ENCODE measurements at regions not wholly inside any gene's neighbourhood (a gene's known extent, or its start where the extent isn't known, plus 50 kb on each side); places are given as distances from the start of the nearest gene placed in this dataset.

GRCh38 chr4:129364747-129365452 lies 268.9 kb downstream of the C4orf33 start:
- H3K27ac ChIP-seq: no peak overlapping the region
- no peak for TF ChIP-seq CTCF (conservative IDR thresholded peaks at IDR 0.05; ENCODE audit: low read depth, low read length)
- peaks cover 22% of the 10 kb centered on the region for H3K4me1 ChIP-seq (ENCODE audit: low read depth, poor library complexity, severe bottlenecking)
- H3K9ac ChIP-seq: no peak overlapping the region
- H3K4me3 ChIP-seq (IDR thresholded peaks at IDR 0.05; ENCODE audit: insufficient read depth, low read depth, low read length): no peak overlapping the region
- no peak overlapping the region for H2AFZ ChIP-seq (ENCODE audit: low read depth)
- H4K20me1 ChIP-seq (ENCODE audit: insufficient read depth): no peaks in the 10 kb centered on the region
- H3K36me3 ChIP-seq (ENCODE audit: insufficient read depth): no peaks in the 10 kb centered on the region
- H3K27me3 ChIP-seq (ENCODE audit: insufficient read depth, low read depth): no peaks in the 10 kb centered on the region
- H3K79me2 ChIP-seq (ENCODE audit: insufficient read depth, low read depth): no peaks in the 10 kb centered on the region
- H3K4me2 ChIP-seq: no peak overlapping the region

GRCh38 chr4:129369361-129370010 lies 273.5 kb downstream of the C4orf33 start:
- no peaks in the 10 kb centered on the region for H3K4me1 ChIP-seq (ENCODE audit: low read depth, poor library complexity, severe bottlenecking)
- no peak overlapping the region for H2AFZ ChIP-seq (ENCODE audit: low read depth)
- H3K27ac ChIP-seq: no peak overlapping the region
- TF ChIP-seq CTCF (conservative IDR thresholded peaks at IDR 0.05; ENCODE audit: low read depth, low read length): no peak
- no peaks in the 10 kb centered on the region for H4K20me1 ChIP-seq (ENCODE audit: insufficient read depth)
- no peak overlapping the region for H3K4me3 ChIP-seq (IDR thresholded peaks at IDR 0.05; ENCODE audit: insufficient read depth, low read depth, low read length)
- H3K27me3 ChIP-seq (ENCODE audit: insufficient read depth, low read depth): no peaks in the 10 kb centered on the region
- no peaks in the 10 kb centered on the region for H3K36me3 ChIP-seq (ENCODE audit: insufficient read depth)
- no peak overlapping the region for H3K4me2 ChIP-seq
- no peaks in the 10 kb centered on the region for H3K79me2 ChIP-seq (ENCODE audit: insufficient read depth, low read depth)
- no peak overlapping the region for H3K9ac ChIP-seq

- no peaks in the 10 kb centered on the region for H3K36me3 ChIP-seq (ENCODE audit: insufficient read depth)
- H3K4me2 ChIP-seq: no peak overlapping the region
- no peaks in the 10 kb centered on the region for H3K27me3 ChIP-seq (ENCODE audit: insufficient read depth, low read depth)
- no peak overlapping the region for H2AFZ ChIP-seq (ENCODE audit: low read depth)
- no peak overlapping the region for H3K9ac ChIP-seq
- H3K27ac ChIP-seq: no peak overlapping the region
- H3K4me3 ChIP-seq (IDR thresholded peaks at IDR 0.05; ENCODE audit: insufficient read depth, low read depth, low read length): no peak overlapping the region
- no peaks in the 10 kb centered on the region for H3K79me2 ChIP-seq (ENCODE audit: insufficient read depth, low read depth)
- no peaks in the 10 kb centered on the region for H4K20me1 ChIP-seq (ENCODE audit: insufficient read depth)
- no peaks in the 10 kb centered on the region for H3K4me1 ChIP-seq (ENCODE audit: low read depth, poor library complexity, severe bottlenecking)
- TF ChIP-seq CTCF (conservative IDR thresholded peaks at IDR 0.05; ENCODE audit: low read depth, low read length): no peak
Observed at GRCh38 chr4:129371065-129371464, 275.1 kb downstream of the C4orf33 start.

GRCh38 chr4:129371926-129372325 lies 276.0 kb downstream of the C4orf33 start:
- no peaks in the 10 kb centered on the region for H3K27me3 ChIP-seq (ENCODE audit: insufficient read depth, low read depth)
- no peak overlapping the region for H3K9ac ChIP-seq
- H3K36me3 ChIP-seq (ENCODE audit: insufficient read depth): no peaks in the 10 kb centered on the region
- no peak for TF ChIP-seq CTCF (conservative IDR thresholded peaks at IDR 0.05; ENCODE audit: low read depth, low read length)
- H4K20me1 ChIP-seq (ENCODE audit: insufficient read depth): no peaks in the 10 kb centered on the region
- no peaks in the 10 kb centered on the region for H3K4me1 ChIP-seq (ENCODE audit: low read depth, poor library complexity, severe bottlenecking)
- H3K4me3 ChIP-seq (IDR thresholded peaks at IDR 0.05; ENCODE audit: insufficient read depth, low read depth, low read length): no peak overlapping the region
- no peaks in the 10 kb centered on the region for H3K79me2 ChIP-seq (ENCODE audit: insufficient read depth, low read depth)
- no peak overlapping the region for H3K27ac ChIP-seq
- H3K4me2 ChIP-seq: no peak overlapping the region
- H2AFZ ChIP-seq (ENCODE audit: low read depth): no peak overlapping the region

All from KMS-11 (cell line).